CD4-positive, alpha-beta T cell treated with Interleukin-2 at 100 ng/mL for 4 hours (primary cell): ENCODE measurements at regions not wholly inside any gene's neighbourhood (a gene's known extent, or its start where the extent isn't known, plus 50 kb on each side); places are given as distances from the start of the nearest gene placed in this dataset.

Experiments used
- DNase-seq: peaks from one replicate; pipeline ENCODE4 v3.0.0-alpha.2; 2020; ENCODE audit warnings: low spot score

DNA sequence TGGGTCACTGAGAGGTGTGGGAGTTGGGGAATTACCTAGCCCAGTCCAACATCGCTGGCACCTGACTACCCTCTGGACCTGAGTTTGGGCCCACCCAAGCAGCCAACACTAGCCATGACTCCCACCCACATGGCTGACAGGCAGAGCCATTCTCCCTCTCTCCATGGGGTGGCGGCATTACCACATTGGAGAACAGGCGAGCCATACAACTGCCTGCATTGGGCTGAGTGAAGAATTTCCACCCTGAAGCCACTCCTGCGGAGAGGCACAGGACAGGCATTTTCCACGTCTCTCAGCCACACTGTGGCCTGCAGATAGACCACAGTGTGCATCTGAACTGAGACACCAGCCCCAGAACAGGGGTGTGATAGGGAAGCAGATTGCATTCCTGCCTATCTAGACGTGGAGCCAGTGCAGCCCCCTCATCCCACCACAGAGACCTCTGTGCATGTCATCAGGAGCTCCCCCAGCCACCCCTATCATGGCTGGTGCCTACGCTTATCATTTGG lies 58.2 kb upstream of the ANTXRL start:
- DNase-seq, result peak; percentile 55

DNA sequence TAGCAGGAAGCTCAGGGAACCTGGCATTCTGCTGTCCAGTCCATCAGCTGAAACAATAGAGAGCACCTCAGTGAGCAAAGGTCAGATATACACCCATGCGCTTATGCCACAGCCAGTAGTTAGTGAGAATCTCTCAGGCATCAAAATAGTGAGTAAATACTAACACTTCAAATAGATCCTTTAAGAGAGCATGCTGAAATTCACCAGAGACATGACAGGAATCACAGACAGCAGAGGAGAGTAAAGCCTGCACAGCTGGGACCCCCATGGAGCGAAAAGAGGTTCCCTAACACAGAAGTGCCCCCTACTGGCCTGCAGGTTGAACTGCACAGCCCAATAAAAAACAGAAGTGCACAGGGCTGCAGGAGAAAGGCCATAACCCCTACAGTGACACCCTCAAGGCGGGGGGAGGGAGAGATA lies 57.6 kb upstream of the ANTXRL start:
- peak; percentile 30 for DNase-seq

DNA sequence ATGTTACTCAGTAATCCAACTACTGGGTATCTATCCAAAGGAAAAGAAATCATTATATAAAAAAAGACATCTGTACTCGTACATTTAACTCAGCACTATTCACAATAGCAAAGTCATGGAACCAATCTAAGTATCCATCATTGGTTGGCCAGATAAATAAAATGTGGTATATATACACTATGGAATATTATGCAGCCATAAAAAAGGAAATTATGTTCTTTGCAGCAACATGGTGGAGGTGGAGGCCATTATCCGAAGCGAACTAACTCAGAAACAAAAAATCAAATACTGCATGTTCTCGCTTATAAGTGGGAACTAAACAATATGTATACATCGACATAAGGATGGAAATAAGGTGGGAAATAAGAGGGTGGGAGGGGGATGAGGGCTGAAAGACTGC lies 56.2 kb upstream of the ANTXRL start:
- DNase-seq, result no peak

- DNase-seq, result no peak
Measured at GRCh38 chr10:46231087-46231486, 55.7 kb upstream of the ANTXRL start.

GRCh38 chr10:46232084-46232483 lies 54.7 kb upstream of the ANTXRL start:
- DNase-seq, result no peak

DNA sequence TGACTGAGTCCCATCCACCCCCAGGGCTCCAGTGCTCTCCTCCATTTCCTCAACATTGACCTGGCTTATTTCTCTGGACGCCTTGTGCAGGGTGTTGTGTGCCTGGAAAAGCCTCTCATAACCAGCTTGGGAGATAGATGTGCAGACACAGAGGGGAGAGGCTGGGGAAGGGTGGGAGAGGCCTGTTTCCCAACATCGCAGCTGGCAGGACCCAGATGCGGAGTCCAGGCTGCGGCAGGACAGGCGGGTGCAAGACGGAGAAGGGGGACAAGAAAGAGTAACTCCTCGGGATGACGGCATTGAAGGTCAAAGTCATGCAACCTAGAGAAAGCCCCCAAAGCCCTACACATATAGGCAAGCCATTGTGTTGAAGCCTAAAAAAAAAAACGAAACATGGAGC lies 54.1 kb upstream of the ANTXRL start:
- no peak for DNase-seq

GRCh38 chr10:46233181-46233580 lies 53.6 kb upstream of the ANTXRL start:
- DNase-seq, result no peak

GRCh38 chr10:46234026-46234425 lies 52.8 kb upstream of the ANTXRL start:
- no peak for DNase-seq

- DNase-seq, result no peak
Measured at GRCh38 chr10:46234431-46235060, 52.3 kb upstream of the ANTXRL start.

GRCh38 chr10:46235705-46236545 lies 50.9 kb upstream of the ANTXRL start:
- no peak for DNase-seq

DNA sequence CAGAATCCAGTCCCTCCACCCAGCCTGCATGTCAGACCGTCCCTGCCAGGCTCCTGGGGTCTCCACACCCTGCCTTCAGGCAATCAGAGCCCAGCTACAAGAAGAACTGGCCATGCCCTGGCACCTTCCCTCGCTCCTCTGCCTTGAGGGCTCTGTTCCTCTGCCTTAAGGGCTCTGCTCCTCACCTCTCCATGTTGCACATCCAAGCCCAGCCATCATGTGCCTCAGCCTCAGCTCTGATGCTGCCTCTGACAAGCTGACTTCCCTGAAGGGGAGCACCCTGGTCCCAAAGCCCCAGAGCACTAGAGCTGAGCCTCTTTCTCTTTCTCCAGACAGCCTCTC lies 50.3 kb upstream of the ANTXRL start:
- no peak for DNase-seq

GRCh38 chr10:46236941-46237681 lies 49.7 kb upstream of the ANTXRL start:
- no peak for DNase-seq
